ENCODE measurements at regions not wholly inside any gene's neighbourhood (a gene's known extent, or its start where the extent isn't known, plus 50 kb on each side); places are given as distances from the start of the nearest gene placed in this dataset.

DNA sequence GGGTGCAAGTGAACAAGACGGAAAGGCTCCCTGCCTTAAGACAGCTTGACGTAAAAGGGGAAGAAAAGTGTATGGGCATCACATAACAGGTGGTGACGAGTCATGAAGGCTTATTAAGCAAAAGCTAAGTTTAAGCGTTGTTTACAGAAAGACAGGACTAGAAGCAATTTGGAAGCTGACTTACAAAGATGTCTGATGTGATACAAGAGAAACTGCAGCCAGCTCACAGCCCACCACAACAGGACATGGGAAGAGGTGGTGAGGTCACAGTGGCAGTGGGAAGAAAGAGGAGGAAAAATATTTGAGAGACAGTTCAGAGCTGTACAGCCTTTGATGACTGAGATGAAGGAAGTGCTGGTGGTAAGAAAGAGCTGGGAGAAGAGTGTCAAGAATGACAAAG, 181.6 kb downstream of the KLF12 start (continued):
- TF ChIP-seq SP1 (IDR thresholded peaks at IDR 0.05; ENCODE audit: low read depth) (no peak), FOSL1 (IDR thresholded peaks at IDR 0.05; ENCODE audit: low read depth) (no peak), JUND (IDR thresholded peaks at IDR 0.05) (no peak), POLR2AphosphoS5 (IDR thresholded peaks at IDR 0.05; ENCODE audit: low read depth, low read length) (no peak), POLR2A (IDR thresholded peaks at IDR 0.05; ENCODE audit: borderline replicate concordance, extremely low read depth, insufficient read depth, insufficient read length) (no peak), YY1 (IDR thresholded peaks at IDR 0.05; ENCODE audit: extremely low read depth, insufficient replicate concordance, low read depth, low read length) (no peak), SRF (IDR thresholded peaks at IDR 0.05; ENCODE audit: low read depth) (no peak)

DNA sequence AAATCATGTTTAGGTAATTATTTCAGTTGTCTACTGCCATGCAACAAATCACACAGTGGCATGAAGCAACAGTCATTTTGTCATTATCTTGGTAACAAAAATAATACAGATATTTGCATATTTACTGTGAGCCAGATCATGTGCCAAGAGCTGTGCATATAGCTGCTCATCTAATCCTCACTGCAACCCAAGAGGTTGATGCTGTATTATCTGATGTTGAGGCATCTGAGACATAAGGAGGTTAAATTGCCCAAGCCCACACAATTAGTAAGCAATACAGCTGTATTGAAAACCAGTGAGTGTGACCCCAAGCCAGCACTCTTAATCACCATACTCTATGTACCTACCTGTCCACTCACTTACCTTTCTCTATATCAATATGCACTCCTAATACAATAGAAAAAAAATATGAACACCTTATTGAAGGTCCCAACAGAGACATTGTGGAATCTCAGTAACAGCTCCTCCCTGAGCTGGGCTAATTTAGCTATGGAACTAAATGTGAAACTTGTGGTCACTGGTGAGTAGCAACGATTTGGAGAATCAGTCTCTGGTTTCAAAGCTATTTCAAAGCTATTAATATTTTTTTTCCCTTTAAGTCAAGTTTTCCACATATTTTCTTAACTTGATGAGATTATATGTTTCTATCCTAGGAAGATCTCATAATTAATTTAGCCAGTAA, 185.2 kb downstream of the KLF12 start:
- H2AFZ ChIP-seq (ENCODE audit: low read depth, low read length, poor library complexity, severe bottlenecking), result no peak overlapping the region
- H3K27ac ChIP-seq (ENCODE audit: low read depth, low read length), result no peak overlapping the region
- H3K9me2 ChIP-seq (ENCODE audit: insufficient read depth), result no peaks in the 10 kb centered on the region
- no TSS peak for BruUV-seq (replicated peaks)
- TF ChIP-seq POLR2AphosphoS5 (IDR thresholded peaks at IDR 0.05; ENCODE audit: low read depth, low read length), result no peak
- no peak for TF ChIP-seq EZH2phosphoT487 (IDR thresholded peaks at IDR 0.05; ENCODE audit: borderline replicate concordance)
- TF ChIP-seq, protein P1, sequence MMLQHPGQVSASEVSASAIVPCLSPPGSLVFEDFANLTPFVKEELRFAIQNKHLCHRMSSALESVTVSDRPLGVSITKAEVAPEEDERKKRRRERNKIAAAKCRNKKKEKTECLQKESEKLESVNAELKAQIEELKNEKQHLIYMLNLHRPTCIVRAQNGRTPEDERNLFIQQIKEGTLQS (IDR thresholded peaks at IDR 0.05), result no peak
- no peak for TF ChIP-seq YY1 (IDR thresholded peaks at IDR 0.05; ENCODE audit: extremely low read depth, insufficient replicate concordance, low read depth, low read length)
- no peak for TF ChIP-seq ZNF274 (IDR thresholded peaks at IDR 0.05; ENCODE audit: low read depth, low read length)
- TF ChIP-seq JUND (IDR thresholded peaks at IDR 0.05), result no peak
- no peak for TF ChIP-seq FOSL1 (IDR thresholded peaks at IDR 0.05; ENCODE audit: low read depth)
- TF ChIP-seq ZBTB33 (IDR thresholded peaks at IDR 0.05; ENCODE audit: extremely low read depth, insufficient replicate concordance, low read length), result no peak
- TF ChIP-seq CBX3 (IDR thresholded peaks at IDR 0.05; ENCODE audit: low read depth), result no peak
- intact Hi-C loops (cut with micrococcal nuclease), result no loop called here
- ChIA-PET POLR2A (no interaction called here), RAD21 (ENCODE audit: low non-redundant PET in 1 of 2, low total read pairs in 2 of 2, uncharacterized antibody in 2 of 2, unreplicated experiment in 2 of 2) (no interaction called here), CTCF (no interaction called here)
- ATAC-seq (no peak), DNase-seq (ENCODE audit: low read depth, low spot score) (no peak)
- H4K20me1 ChIP-seq (ENCODE audit: insufficient read depth), result no peaks in the 10 kb centered on the region
- no peaks in the 10 kb centered on the region; a peak in 1 of 4 replicates for H3K4me1 ChIP-seq (ENCODE audit: control insufficient read depth in 1 of 2, insufficient read depth in 2 of 2, low read length in 2 of 2)
- no peaks in the 10 kb centered on the region for H3K27me3 ChIP-seq (ENCODE audit: insufficient read depth, low read length)
- no peak overlapping the region for H3K4me3 ChIP-seq (replicated peaks in 1 of 2; ENCODE audit: low read depth in 1 of 2, low read length in 2 of 2)
- no peak overlapping the region for H3K9ac ChIP-seq (ENCODE audit: low read length)
- no peaks in the 10 kb centered on the region for H3K79me2 ChIP-seq (ENCODE audit: insufficient read depth, low read length)
- H3K4me2 ChIP-seq (ENCODE audit: low read length), result no peak overlapping the region
- no peaks in the 10 kb centered on the region for H3K9me3 ChIP-seq (ENCODE audit: control insufficient read depth in 1 of 2, insufficient read depth in 1 of 2, low read depth in 1 of 2, low read length in 2 of 2)
- H3K36me3 ChIP-seq (ENCODE audit: control insufficient read depth in 1 of 2, insufficient read depth in 2 of 2, low read length in 2 of 2), result no peaks in the 10 kb centered on the region

Measured in HCT116 (cell line).